OCI-LY3 (cell line): ENCODE measurements at regions not wholly inside any gene's neighbourhood (a gene's known extent, or its start where the extent isn't known, plus 50 kb on each side); places are given as distances from the start of the nearest gene placed in this dataset.

Source experiments
- H2AFZ ChIP-seq: fragments of 200-600, 300-600 bp; shearing (Covaris generic); 2 replicates; pipeline ENCODE4 v1.6.0; 2014; ENCODE audit warnings: antibody characterized with exemption, low read depth, low read length
- H3K27ac ChIP-seq: fragments of 200-600, 300-600 bp; sonication (generic); 2 replicates; pipeline ENCODE4 v1.5.1; 2014; ENCODE audit warnings: mild to moderate bottlenecking, low read length, moderate library complexity, mixed read lengths
- H3K27me3 ChIP-seq: fragments of 200-600, 300-600 bp; sonication (generic); 2 replicates; pipeline ENCODE4 v1.6.1; 2014; ENCODE audit warnings: low read depth, low read length, mixed read lengths
- H3K36me3 ChIP-seq: fragments of 200-600, 300-600 bp; sonication (generic); replicated peaks from 2 replicates; pipeline ENCODE3; 2014; ENCODE audit warnings: low read depth, low read length, mixed read lengths
- H3K4me1 ChIP-seq: fragments of 300-600, 200-600 bp; sonication (generic); 2 replicates; pipeline ENCODE4 v1.6.1; 2014; ENCODE audit warnings: low read length, mixed read lengths
- H3K4me2 ChIP-seq: fragments of 200-600, 300-600 bp; sonication (generic); 2 replicates; pipeline ENCODE4 v1.6.1; 2014; ENCODE audit warnings: low read length, mixed read lengths
- H3K4me3 ChIP-seq: fragments of 300-600, 200-600 bp; sonication (generic); 2 replicates; pipeline ENCODE4 v1.5.1; 2014; ENCODE audit warnings: antibody characterized with exemption, mild to moderate bottlenecking, low read length, moderate library complexity
- H3K79me2 ChIP-seq: fragments of 300-600, 200-600 bp; shearing (Covaris generic); 2 replicates; pipeline ENCODE4 v1.6.1; 2014; ENCODE audit warnings: mild to moderate bottlenecking, low read length, mixed read lengths
- H3K9ac ChIP-seq: fragments of 300-600, 200-600 bp; shearing (Covaris generic); 2 replicates; pipeline ENCODE4 v1.6.0; 2014; ENCODE audit warnings: mild to moderate bottlenecking, low read length, moderate library complexity
- H3K9me3 ChIP-seq: fragments of 200-600, 300-600 bp; shearing (Covaris generic); 2 replicates; pipeline ENCODE4 v1.6.1; 2014; ENCODE audit warnings: low read length, mixed read lengths; ENCODE audit not compliant: insufficient read depth
- H4K20me1 ChIP-seq: fragments of 200-600, 300-600 bp; sonication (generic); 2 replicates; pipeline ENCODE4 v1.6.1; 2016; ENCODE audit warnings: low read length, mixed read lengths; ENCODE audit not compliant: insufficient read depth
- EZH2phosphoT487 ChIP-seq: fragments of 200-600 bp; shearing (Covaris generic); IDR thresholded peaks from 2 replicates; pipeline ENCODE4 v1.6.1; 2018; ENCODE audit warnings: antibody characterized with exemption, mixed run types, low read depth
- TF ChIP-seq, protein P1 (sequence below): fragments of 200-600, 300-600 bp; sonication (generic); IDR thresholded peaks from 2 replicates; pipeline ENCODE4 v1.5.1; 2014; ENCODE audit warnings: antibody characterized with exemption, low read length, low read depth

DNA sequence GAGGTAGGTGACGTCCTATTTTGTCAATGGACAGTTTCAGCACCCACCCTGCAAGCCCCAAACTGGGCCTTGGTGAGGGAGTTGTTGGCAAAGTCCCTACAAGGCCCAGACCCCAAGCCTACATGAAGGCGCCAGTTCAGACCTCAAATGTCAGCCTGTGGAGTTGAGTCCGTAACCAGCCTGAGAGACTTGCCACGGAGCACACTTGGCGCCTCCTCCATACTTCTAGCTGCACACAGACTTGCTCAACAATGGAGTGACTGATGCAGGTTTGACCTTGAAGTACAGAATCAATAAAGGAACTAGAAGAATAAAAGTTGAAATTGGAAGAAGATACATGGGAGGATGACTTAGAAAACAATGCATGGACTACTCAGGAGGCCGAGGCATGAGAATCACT lies 134.3 kb downstream of the PROX1 start:
- Histone ChIP-seq H3K9ac (no peak overlapping the region), H3K4me1 (no peaks in the 10 kb centered on the region), H3K4me2 (no peak overlapping the region), H3K79me2 (no peaks in the 10 kb centered on the region), H3K9me3 (peaks cover 16% of the 10 kb centered on the region), H3K27ac (no peak overlapping the region), H4K20me1 (no peaks in the 10 kb centered on the region), H3K36me3 (peaks cover 5% of the 10 kb centered on the region), H2AFZ (no peak overlapping the region), H3K27me3 (0 out of 2 replicates have a peak, but pooled peaks cover 4% of the 10 kb centered on the region), H3K4me3 (no peak overlapping the region)
- no peak for TF ChIP-seq EZH2phosphoT487
- TF ChIP-seq, protein P1, sequence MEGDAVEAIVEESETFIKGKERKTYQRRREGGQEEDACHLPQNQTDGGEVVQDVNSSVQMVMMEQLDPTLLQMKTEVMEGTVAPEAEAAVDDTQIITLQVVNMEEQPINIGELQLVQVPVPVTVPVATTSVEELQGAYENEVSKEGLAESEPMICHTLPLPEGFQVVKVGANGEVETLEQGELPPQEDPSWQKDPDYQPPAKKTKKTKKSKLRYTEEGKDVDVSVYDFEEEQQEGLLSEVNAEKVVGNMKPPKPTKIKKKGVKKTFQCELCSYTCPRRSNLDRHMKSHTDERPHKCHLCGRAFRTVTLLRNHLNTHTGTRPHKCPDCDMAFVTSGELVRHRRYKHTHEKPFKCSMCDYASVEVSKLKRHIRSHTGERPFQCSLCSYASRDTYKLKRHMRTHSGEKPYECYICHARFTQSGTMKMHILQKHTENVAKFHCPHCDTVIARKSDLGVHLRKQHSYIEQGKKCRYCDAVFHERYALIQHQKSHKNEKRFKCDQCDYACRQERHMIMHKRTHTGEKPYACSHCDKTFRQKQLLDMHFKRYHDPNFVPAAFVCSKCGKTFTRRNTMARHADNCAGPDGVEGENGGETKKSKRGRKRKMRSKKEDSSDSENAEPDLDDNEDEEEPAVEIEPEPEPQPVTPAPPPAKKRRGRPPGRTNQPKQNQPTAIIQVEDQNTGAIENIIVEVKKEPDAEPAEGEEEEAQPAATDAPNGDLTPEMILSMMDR, result no peak

DNA sequence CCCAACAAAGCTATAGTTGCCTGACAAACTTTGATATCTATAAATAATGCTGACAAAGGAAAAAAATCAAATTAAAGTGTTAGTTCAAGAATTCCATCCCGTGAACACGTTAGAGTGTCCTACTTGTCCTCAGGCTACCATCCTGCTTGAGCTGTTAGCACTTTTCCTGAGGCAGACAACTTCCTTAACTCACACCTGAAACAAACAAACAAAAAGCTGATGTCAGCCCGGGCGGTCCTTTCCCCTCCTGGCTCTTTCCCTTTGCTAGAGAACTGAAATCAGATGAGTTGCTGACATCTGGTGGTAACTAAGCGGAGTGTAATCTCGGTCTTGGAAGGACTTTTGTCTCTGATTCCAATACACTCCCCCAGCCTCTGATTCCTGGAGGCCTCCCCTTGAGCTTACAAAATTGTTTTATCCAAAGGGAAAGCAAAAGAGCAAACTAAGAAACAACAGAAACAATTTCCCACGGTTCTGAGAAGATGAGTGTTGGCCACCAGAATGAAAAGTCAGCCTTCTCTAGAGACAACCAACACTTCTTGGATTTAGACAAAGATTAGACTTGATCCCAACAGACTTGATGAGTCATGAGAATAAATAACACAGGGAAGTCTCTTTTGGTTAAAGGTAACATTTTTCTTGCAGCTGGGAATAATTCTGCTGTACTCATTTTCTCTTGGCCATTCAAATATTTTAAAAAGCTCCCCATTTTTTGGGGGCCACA lies 135.4 kb downstream of the PROX1 start:
- Histone ChIP-seq H2AFZ (no peak overlapping the region), H3K4me1 (no peaks in the 10 kb centered on the region), H3K9me3 (peaks cover 6% of the 10 kb centered on the region; the same call in 1 of the 2 replicates), H3K4me2 (peak overlapping the region; percentile 31; the same call in 1 of the 2 replicates), H3K4me3 (no peak overlapping the region), H3K79me2 (no peaks in the 10 kb centered on the region), H3K27me3 (no peaks in the 10 kb centered on the region), H3K36me3 (no peaks in the 10 kb centered on the region), H3K27ac (no peak overlapping the region), H3K9ac (no peak overlapping the region), H4K20me1 (no peaks in the 10 kb centered on the region)
- no peak for TF ChIP-seq EZH2phosphoT487
- TF ChIP-seq, protein P1, result peak; percentile 84

DNA sequence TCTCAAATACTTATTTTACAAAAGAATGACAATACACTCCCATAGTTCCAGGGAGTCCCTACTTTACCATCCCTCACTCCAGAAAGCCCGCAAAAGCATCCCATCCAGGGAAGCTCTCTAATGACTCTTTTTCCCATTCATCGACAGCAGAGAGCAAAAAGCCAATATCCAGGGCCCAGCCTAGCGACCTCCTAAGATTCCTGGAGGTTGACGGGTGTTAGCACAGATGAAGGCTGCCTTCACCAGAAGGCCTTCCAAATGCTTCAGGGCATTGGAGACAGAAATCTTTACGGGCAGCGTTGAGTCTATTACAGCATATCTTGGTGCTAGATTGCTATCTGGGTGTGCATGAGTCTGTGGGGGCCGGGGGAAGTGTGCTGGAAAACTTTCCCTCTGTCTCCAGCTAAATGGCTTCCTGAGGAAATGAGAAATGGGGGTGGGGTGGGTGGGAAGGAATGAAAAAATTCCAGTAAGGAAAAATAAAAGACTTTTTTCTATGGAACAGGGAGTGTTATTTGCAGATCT lies 136.6 kb downstream of the PROX1 start:
- Histone ChIP-seq H3K9me3 (no peaks in the 10 kb centered on the region; the same call in 1 of the 2 replicates), H3K4me2 (no peak overlapping the region), H3K36me3 (no peaks in the 10 kb centered on the region), H3K79me2 (no peaks in the 10 kb centered on the region), H3K27ac (no peak overlapping the region), H3K9ac (no peak overlapping the region), H2AFZ (no peak overlapping the region), H3K4me3 (no peak overlapping the region), H3K27me3 (no peaks in the 10 kb centered on the region), H3K4me1 (no peaks in the 10 kb centered on the region), H4K20me1 (no peaks in the 10 kb centered on the region)
- TF ChIP-seq, protein P1, result no peak
- no peak for TF ChIP-seq EZH2phosphoT487

DNA sequence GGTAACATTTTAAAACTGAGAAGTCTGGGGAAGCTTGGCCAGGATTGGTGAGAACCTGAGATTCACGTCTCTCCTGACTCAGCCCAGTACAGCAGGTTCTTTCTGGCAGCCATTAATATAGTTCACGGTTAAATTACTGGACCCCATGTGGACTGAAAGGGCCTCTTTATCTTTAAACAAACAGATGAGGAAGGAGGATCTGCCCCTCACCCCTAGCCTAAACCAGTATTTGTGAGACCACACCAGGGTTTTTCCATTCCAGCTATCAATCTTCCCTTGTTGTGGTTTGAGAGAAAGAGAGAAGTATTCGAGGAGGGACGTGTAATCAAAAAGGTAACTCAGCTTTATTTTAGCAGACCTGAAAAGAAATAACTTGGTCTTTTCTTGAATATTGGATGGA lies 137.1 kb downstream of the PROX1 start:
- no peaks in the 10 kb centered on the region for H4K20me1 ChIP-seq
- no peaks in the 10 kb centered on the region for H3K4me1 ChIP-seq
- no peak overlapping the region for H3K9ac ChIP-seq
- no peak overlapping the region for H3K27ac ChIP-seq
- H3K27me3 ChIP-seq, result no peaks in the 10 kb centered on the region
- no peak for TF ChIP-seq EZH2phosphoT487
- TF ChIP-seq, protein P1, result no peak
- no peaks in the 10 kb centered on the region for H3K79me2 ChIP-seq
- no peaks in the 10 kb centered on the region for H3K36me3 ChIP-seq
- no peak overlapping the region for H2AFZ ChIP-seq
- no peak overlapping the region for H3K4me3 ChIP-seq
- H3K9me3 ChIP-seq, result no peaks in the 10 kb centered on the region
- no peak overlapping the region for H3K4me2 ChIP-seq
